ENCODE measurements at regions not wholly inside any gene's neighbourhood (a gene's known extent, or its start where the extent isn't known, plus 50 kb on each side); places are given as distances from the start of the nearest gene placed in this dataset.

DNA sequence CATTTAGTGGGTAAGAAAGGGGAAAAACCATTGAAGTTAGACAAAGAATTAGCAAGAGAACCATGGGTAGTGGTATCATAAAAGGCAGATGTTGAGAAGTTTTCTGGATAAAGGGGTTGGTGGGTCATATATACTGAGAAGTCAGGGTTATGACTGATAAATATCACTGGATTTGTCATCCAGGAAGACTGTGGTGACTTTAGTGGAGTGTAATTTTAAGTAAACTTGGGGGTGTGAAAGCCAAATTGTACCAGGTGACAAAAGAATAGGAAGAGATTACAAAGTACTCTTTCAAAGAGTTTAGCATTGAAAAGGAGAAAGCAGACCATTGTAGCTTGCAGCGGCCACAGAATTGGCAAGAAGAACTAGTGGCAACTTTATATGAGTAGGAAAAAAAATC lies 315.2 kb upstream of the DMAC1 start (continued):
- TF ChIP-seq, protein P1, sequence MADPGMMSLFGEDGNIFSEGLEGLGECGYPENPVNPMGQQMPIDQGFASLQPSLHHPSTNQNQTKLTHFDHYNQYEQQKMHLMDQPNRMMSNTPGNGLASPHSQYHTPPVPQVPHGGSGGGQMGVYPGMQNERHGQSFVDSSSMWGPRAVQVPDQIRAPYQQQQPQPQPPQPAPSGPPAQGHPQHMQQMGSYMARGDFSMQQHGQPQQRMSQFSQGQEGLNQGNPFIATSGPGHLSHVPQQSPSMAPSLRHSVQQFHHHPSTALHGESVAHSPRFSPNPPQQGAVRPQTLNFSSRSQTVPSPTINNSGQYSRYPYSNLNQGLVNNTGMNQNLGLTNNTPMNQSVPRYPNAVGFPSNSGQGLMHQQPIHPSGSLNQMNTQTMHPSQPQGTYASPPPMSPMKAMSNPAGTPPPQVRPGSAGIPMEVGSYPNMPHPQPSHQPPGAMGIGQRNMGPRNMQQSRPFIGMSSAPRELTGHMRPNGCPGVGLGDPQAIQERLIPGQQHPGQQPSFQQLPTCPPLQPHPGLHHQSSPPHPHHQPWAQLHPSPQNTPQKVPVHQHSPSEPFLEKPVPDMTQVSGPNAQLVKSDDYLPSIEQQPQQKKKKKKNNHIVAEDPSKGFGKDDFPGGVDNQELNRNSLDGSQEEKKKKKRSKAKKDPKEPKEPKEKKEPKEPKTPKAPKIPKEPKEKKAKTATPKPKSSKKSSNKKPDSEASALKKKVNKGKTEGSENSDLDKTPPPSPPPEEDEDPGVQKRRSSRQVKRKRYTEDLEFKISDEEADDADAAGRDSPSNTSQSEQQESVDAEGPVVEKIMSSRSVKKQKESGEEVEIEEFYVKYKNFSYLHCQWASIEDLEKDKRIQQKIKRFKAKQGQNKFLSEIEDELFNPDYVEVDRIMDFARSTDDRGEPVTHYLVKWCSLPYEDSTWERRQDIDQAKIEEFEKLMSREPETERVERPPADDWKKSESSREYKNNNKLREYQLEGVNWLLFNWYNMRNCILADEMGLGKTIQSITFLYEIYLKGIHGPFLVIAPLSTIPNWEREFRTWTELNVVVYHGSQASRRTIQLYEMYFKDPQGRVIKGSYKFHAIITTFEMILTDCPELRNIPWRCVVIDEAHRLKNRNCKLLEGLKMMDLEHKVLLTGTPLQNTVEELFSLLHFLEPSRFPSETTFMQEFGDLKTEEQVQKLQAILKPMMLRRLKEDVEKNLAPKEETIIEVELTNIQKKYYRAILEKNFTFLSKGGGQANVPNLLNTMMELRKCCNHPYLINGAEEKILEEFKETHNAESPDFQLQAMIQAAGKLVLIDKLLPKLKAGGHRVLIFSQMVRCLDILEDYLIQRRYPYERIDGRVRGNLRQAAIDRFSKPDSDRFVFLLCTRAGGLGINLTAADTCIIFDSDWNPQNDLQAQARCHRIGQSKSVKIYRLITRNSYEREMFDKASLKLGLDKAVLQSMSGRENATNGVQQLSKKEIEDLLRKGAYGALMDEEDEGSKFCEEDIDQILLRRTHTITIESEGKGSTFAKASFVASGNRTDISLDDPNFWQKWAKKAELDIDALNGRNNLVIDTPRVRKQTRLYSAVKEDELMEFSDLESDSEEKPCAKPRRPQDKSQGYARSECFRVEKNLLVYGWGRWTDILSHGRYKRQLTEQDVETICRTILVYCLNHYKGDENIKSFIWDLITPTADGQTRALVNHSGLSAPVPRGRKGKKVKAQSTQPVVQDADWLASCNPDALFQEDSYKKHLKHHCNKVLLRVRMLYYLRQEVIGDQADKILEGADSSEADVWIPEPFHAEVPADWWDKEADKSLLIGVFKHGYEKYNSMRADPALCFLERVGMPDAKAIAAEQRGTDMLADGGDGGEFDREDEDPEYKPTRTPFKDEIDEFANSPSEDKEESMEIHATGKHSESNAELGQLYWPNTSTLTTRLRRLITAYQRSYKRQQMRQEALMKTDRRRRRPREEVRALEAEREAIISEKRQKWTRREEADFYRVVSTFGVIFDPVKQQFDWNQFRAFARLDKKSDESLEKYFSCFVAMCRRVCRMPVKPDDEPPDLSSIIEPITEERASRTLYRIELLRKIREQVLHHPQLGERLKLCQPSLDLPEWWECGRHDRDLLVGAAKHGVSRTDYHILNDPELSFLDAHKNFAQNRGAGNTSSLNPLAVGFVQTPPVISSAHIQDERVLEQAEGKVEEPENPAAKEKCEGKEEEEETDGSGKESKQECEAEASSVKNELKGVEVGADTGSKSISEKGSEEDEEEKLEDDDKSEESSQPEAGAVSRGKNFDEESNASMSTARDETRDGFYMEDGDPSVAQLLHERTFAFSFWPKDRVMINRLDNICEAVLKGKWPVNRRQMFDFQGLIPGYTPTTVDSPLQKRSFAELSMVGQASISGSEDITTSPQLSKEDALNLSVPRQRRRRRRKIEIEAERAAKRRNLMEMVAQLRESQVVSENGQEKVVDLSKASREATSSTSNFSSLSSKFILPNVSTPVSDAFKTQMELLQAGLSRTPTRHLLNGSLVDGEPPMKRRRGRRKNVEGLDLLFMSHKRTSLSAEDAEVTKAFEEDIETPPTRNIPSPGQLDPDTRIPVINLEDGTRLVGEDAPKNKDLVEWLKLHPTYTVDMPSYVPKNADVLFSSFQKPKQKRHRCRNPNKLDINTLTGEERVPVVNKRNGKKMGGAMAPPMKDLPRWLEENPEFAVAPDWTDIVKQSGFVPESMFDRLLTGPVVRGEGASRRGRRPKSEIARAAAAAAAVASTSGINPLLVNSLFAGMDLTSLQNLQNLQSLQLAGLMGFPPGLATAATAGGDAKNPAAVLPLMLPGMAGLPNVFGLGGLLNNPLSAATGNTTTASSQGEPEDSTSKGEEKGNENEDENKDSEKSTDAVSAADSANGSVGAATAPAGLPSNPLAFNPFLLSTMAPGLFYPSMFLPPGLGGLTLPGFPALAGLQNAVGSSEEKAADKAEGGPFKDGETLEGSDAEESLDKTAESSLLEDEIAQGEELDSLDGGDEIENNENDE (IDR thresholded peaks at IDR 0.05; ENCODE audit: insufficient replicate concordance, low read length) = no peak
